ENCODE measurements at regions not wholly inside any gene's neighbourhood (a gene's known extent, or its start where the extent isn't known, plus 50 kb on each side); places are given as distances from the start of the nearest gene placed in this dataset.
A peak's percentile ranks its signal among the peaks of the same experiment; 100 is the strongest.
"Not testable (repeated sequence)": the region's sequence is repeated elsewhere in the genome, so short reads cannot be mapped to it uniquely, and the experiment has no call there.

DNA sequence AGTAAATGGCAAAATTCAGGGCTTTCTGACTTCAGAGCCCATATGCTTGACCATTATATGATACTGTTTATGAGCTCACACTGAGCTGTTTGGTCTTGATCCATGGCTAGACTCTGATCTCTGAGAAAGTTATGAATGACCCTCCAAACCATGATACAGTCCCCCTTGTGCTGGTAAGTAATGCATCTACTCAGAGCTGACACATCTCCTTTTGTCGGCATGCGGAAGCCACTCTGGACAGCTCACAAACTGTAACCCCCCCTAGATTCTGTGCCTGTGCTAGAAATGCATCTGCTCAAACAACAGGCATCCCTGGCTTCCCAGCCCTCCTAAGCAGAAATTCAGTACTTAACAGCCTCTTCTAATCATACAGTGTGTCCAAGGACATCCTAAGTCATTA is 150.8 kb upstream of the RAG2 start:
- FAIRE-seq: no peak
- TF ChIP-seq POLR2AphosphoS5 (IDR thresholded peaks at IDR 0.05; ENCODE audit: low read depth, low read length): no peak
- TF ChIP-seq POLR2A (IDR thresholded peaks at IDR 0.05; ENCODE audit: low read depth, low read length): no peak
- no peak for DNase-seq (ENCODE audit: insufficient read length)

DNA sequence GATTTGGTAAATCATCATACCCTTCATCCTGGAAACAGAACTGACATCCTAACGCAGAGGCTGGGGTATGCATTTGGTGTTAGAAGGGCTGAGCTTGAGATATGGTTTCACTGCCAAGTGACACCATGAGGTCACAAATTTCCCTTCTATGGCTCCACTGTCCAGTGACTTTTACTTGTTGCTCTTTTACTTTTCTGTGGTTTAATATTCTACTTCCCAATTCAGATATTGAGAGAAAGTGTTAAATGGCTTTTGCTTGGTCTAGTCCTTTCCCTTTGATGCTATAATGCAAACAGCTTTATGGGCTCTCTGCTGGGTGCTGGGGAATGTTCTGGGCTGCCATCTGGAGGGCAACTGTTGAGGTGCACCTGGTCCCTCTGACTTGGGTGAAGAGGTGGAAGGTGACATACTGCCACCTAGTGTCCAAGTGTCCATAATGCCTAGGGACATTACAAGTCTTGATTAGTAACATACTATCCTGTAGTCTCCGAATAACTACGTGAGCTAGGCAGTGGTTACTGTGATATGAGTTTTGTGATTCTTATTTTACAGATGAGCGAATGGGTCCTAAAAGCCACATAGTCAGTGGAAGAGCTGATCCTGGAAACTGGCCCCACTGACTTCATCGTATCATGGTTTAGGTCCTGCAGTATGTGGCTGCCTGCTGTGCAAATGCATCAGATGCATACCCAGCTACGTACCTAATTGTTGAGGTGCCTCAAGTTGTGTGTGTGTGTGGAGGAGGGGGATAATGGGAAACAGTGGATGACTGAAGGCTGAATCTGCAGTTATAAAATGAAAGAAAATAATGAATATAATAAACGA is 149.1 kb upstream of the RAG2 start:
- FAIRE-seq (peak; percentile 100), DNase-seq (ENCODE audit: insufficient read length) (peak; percentile 36)

DNA sequence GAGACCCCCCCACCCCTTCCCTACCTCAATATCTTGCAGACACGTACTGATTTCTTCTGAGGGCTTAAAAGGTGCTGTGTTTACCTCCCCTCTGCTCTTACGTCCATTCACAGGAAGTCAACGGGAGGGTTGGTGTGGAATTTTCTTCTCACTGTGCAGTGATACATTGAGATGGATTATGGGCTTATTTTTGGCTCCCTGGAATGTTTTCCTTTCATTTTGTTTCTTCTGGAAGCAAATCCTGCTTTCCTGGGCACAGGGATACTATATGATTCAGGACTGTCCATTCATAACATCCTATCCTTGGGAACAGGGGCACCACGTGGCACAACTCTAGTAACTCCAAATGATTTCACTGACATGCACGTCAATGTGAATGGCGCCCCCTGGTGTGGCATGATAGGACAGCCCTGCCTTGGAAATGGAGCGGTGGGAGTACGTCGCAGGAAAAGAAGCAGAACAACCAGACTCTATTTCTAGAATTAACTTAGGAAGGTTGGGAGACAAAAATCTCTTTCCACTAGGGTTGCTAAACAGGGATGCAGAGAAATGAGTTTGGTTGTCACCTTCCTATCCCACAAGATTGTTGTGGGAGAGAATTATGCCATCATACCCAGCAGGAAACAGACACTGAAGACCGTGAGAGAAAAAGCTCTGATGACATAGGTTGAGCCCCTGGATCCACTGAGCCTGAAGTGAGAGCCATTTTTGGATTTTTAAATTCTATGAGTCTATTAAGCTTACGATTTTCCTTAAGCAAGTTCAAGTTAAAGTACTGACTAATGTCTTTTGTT is 146.5 kb upstream of the RAG2 start:
- no peak for TF ChIP-seq POLR2A (IDR thresholded peaks at IDR 0.05; ENCODE audit: low read depth, low read length)
- TF ChIP-seq POLR2AphosphoS5 (IDR thresholded peaks at IDR 0.05; ENCODE audit: low read depth, low read length): no peak
- no peak for TF ChIP-seq TAF1 (IDR thresholded peaks at IDR 0.05; ENCODE audit: borderline replicate concordance, low read depth, low read length)
- DNase-seq (ENCODE audit: insufficient read length): no peak
- FAIRE-seq: peak; percentile 98

More for the DNA sequence above, 149.1 kb upstream of the RAG2 start:
- no peak for TF ChIP-seq TAF1 (IDR thresholded peaks at IDR 0.05; ENCODE audit: borderline replicate concordance, low read depth, low read length)
- no peak for TF ChIP-seq POLR2AphosphoS5 (IDR thresholded peaks at IDR 0.05; ENCODE audit: low read depth, low read length)
- no peak for TF ChIP-seq POLR2A (IDR thresholded peaks at IDR 0.05; ENCODE audit: low read depth, low read length)

GRCh38 chr11:36743039-36743438 is 145.0 kb upstream of the RAG2 start:
- FAIRE-seq (peak; percentile 46), DNase-seq (ENCODE audit: insufficient read length) (no peak)
- TF ChIP-seq POLR2AphosphoS5 (IDR thresholded peaks at IDR 0.05; ENCODE audit: low read depth, low read length) (no peak), TAF1 (IDR thresholded peaks at IDR 0.05; ENCODE audit: borderline replicate concordance, low read depth, low read length) (no peak), POLR2A (IDR thresholded peaks at IDR 0.05; ENCODE audit: low read depth, low read length) (no peak)

DNA sequence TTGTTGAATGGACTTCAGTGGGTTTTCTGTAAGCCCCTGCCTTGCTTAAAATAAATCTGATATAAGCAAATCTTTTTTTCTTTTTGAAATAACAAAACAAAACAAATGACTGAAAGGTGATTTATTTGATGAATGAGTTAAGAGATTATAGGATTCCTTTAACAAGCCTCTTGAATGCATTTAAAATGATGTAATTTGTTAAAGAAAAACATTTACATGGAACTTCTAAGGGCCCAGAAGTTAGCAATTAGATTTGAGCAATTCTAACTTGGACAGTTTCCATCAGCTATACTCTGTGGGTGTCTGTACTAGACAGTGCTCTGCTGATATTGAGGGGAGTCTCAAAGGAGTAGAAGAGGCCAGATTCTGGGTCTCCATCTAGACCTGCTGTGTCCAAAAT is 143.5 kb upstream of the RAG2 start:
- FAIRE-seq: peak; percentile 76
- no peak for DNase-seq (ENCODE audit: insufficient read length)
- TF ChIP-seq POLR2A (IDR thresholded peaks at IDR 0.05; ENCODE audit: low read depth, low read length): no peak
- TF ChIP-seq POLR2AphosphoS5 (IDR thresholded peaks at IDR 0.05; ENCODE audit: low read depth, low read length): no peak
- no peak for TF ChIP-seq TAF1 (IDR thresholded peaks at IDR 0.05; ENCODE audit: borderline replicate concordance, low read depth, low read length)

DNA sequence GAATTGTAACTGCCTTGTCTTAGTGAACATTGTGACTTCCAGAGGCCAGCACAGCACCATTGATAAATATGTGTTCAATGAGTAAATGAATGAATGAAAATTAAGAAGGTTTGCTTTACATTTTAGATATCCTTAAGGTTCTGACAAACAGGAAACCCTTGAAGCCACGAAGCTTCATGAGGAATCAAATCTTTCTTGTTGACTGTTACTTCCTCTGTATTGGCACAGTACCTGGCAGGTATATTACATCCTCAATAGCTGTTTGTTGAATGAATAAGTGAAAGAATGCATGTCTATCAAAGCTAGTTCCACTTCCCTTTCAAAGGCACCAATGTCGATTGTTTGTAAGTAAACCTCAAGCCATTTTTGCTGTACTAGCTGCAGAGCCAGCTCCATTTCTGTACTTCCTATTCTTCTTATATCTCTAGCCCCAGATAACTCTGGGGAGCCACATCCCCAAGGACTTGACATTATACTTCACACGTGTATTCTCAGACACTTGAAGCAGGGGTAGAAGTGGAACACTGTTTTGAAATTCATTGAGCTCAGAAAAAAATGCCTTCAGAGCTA is 140.3 kb upstream of the RAG2 start:
- FAIRE-seq: peak; percentile 94
- no peak for DNase-seq (ENCODE audit: insufficient read length)
- TF ChIP-seq POLR2A (IDR thresholded peaks at IDR 0.05; ENCODE audit: low read depth, low read length) (no peak), TAF1 (IDR thresholded peaks at IDR 0.05; ENCODE audit: borderline replicate concordance, low read depth, low read length) (no peak), POLR2AphosphoS5 (IDR thresholded peaks at IDR 0.05; ENCODE audit: low read depth, low read length) (no peak)

DNA sequence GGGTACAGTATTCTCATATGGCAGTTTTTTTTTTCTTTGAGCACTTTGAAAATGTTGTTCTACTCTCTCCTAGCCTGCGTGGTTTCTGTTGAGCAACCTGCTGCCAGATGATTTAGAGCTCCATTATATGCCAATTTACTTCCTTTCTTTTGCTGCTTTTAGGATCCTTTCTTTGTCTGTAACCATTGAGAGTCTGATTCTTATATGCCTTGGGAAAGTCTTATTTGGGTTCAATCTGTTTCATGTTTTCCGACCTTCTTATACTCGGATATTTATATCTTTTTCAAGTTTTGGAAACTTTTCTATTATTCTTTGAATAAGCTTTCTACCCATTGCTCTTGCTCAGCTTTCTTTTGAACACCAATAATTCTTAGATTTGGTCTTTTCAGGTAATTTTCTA is 138.1 kb upstream of the RAG2 start:
- peak; percentile 14 for FAIRE-seq
- TF ChIP-seq TAF1 (IDR thresholded peaks at IDR 0.05; ENCODE audit: borderline replicate concordance, low read depth, low read length) (no peak), POLR2A (IDR thresholded peaks at IDR 0.05; ENCODE audit: low read depth, low read length) (no peak), POLR2AphosphoS5 (IDR thresholded peaks at IDR 0.05; ENCODE audit: low read depth, low read length) (no peak)

GRCh38 chr11:36733721-36734120 is 135.7 kb upstream of the RAG2 start:
- not testable (repeated sequence) for FAIRE-seq; DNase-seq (ENCODE audit: insufficient read length)

More for the DNA sequence above, 138.1 kb upstream of the RAG2 start:
- DNase-seq (ENCODE audit: insufficient read length): no peak

- DNase-seq (ENCODE audit: insufficient read length) (no peak), FAIRE-seq (no peak)
- TF ChIP-seq POLR2AphosphoS5 (IDR thresholded peaks at IDR 0.05; ENCODE audit: low read depth, low read length) (no peak), POLR2A (IDR thresholded peaks at IDR 0.05; ENCODE audit: low read depth, low read length) (no peak), TAF1 (IDR thresholded peaks at IDR 0.05; ENCODE audit: borderline replicate concordance, low read depth, low read length) (no peak)
These were observed 132.7 kb upstream of the RAG2 start for GRCh38 chr11:36730761-36731160.

DNA sequence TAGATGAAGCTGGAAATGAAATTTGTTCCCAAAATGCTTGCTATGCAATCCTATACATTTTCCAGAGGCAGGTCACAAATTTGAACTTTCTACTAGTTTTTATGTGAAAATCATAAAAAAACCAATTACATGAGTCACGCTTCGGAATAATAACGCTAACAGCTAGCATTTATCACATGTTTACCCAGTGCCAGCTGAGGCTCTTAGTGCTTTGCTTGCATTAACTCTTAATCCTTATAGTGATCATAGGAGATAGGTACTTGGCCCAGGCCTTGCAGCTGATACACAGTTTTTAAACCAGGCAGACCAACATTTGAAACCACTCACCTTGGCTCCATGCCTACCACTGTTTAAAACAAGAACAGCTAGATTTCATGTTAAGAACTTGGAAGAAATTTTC is 131.8 kb upstream of the RAG2 start:
- no peak for TF ChIP-seq POLR2AphosphoS5 (IDR thresholded peaks at IDR 0.05; ENCODE audit: low read depth, low read length)
- no peak for TF ChIP-seq TAF1 (IDR thresholded peaks at IDR 0.05; ENCODE audit: borderline replicate concordance, low read depth, low read length)
- TF ChIP-seq POLR2A (IDR thresholded peaks at IDR 0.05; ENCODE audit: low read depth, low read length): no peak
- no peak for DNase-seq (ENCODE audit: insufficient read length)
- no peak for FAIRE-seq

DNA sequence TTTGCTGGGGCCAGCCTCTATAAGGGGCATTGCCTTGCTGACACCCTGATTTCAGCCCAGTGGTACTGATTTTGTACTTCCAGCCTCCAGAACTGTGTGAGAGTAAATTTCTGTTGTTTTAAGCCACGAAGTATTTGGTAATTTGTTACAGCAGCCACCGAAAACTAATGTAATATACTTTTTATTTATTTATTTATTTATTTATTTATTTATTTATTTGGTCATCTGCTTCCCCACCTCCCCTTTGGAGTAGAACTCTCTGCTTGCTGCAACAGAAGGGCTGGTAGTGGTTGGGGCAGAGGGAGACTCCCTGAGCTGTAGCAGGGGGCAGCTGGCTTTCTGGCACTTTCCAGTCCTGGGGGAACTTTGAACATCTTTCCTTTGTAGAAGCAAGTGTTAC is 128.4 kb upstream of the RAG2 start:
- DNase-seq (ENCODE audit: insufficient read length): no peak
- FAIRE-seq: no peak

More for the DNA sequence above, 128.4 kb upstream of the RAG2 start:
- no peak for TF ChIP-seq POLR2A (IDR thresholded peaks at IDR 0.05; ENCODE audit: low read depth, low read length)
- TF ChIP-seq TAF1 (IDR thresholded peaks at IDR 0.05; ENCODE audit: borderline replicate concordance, low read depth, low read length): no peak
- TF ChIP-seq POLR2AphosphoS5 (IDR thresholded peaks at IDR 0.05; ENCODE audit: low read depth, low read length): no peak
